Thyroid gland (tissue), 4 donors: ENCODE measurements at regions not wholly inside any gene's neighbourhood (a gene's known extent, or its start where the extent isn't known, plus 50 kb on each side); places are given as distances from the start of the nearest gene placed in this dataset.

Experiments used
- CTCF ChIP-seq, 6 experiments: fragments of 200-600 bp in 3 of 6; fragments of 450-650 bp in 3 of 6; sonication (generic) in 3 of 6; IDR thresholded peaks; one replicate each; pipeline ENCODE4 v1.5.1; 2016 to 2019; ENCODE audit warnings: antibody characterized with exemption in 6 of 6, mild to moderate bottlenecking in 2 of 6, inconsistent platforms in 1 of 6, moderate library complexity in 1 of 6
- POLR2A ChIP-seq, 2 donors: fragments of 450-650 bp; IDR thresholded peaks; one replicate each; pipeline ENCODE4 v1.6.1; 2017; ENCODE audit warnings: antibody characterized with exemption in 2 of 2, mild to moderate bottlenecking in 2 of 2, moderate library complexity in 1 of 2

- TF ChIP-seq POLR2A (IDR thresholded peaks at IDR 0.05), result no peak
- TF ChIP-seq CTCF (IDR thresholded peaks at IDR 0.05), result no peak
Observed at GRCh38 chr15:38042707-38043445, 108.4 kb downstream of the TMCO5A start.
